A549 (cell line): ENCODE measurements at regions not wholly inside any gene's neighbourhood (a gene's known extent, or its start where the extent isn't known, plus 50 kb on each side); places are given as distances from the start of the nearest gene placed in this dataset.

Source experiments
- ATAC-seq, 2 experiments: fragments of 200-7000 bp in 1 of 2; fragments of >200 bp in 1 of 2; cut with Nextera tagmentation in 1 of 2; cut with Tn5 transposase in 1 of 2; 3 replicates each; pipeline versions ENCODE4 v1.8.0 to v1.9.1; 2018 to 2020; ENCODE audit warnings: mild to moderate bottlenecking in 1 of 2, moderate library complexity in 1 of 2
- CTCF ChIA-PET: fragments of 300-600 bp; sonication (Branson Sonifier 250); formaldehyde crosslinking; extraction: SDS; loops from one replicate; lab custom pipeline; 2021; ENCODE audit warnings: antibody characterized with exemption, inconsistent platforms; lab: Yijun Ruan, JAX
- POLR2A ChIA-PET: fragments of 350-600 bp; formaldehyde crosslinking; extraction: SDS; loops from one replicate; lab custom pipeline; 2021; ENCODE audit warnings: antibody characterized with exemption, inconsistent platforms; lab: Yijun Ruan, JAX
- DNase-seq, 2 experiments: peaks; one replicate each; pipeline versions ENCODE4 v3.0.0 to v3.0.0-alpha.2; 2011 to 2016; ENCODE audit warnings: low read depth in 1 of 2, low spot score in 1 of 2
- FAIRE-seq: peaks from 2 replicates; lab custom pipeline; 2011; peaks lifted over from hg19 to GRCh38; lab: Jason Lieb, UNC
- H3K27ac ChIP-seq, 2 experiments: fragments of >200 bp; sonication (Bioruptor Twin); formaldehyde crosslinking; 3 replicates each; pipeline ENCODE4 v1.5.1; 2016 to 2017
- H3K4me1 ChIP-seq: fragments of >200 bp; sonication (Bioruptor Twin); formaldehyde crosslinking; 3 replicates; pipeline ENCODE4 v1.6.1; 2016
- H3K4me2 ChIP-seq: fragments of >200 bp; sonication (Bioruptor Twin); formaldehyde crosslinking; 3 replicates; pipeline ENCODE4 v1.6.1; 2016
- H3K4me3 ChIP-seq: fragments of >200 bp; sonication (Bioruptor Twin); formaldehyde crosslinking; 3 replicates; pipeline ENCODE4 v1.5.1; 2016
- H3K9me3 ChIP-seq: fragments of >200 bp; sonication (Bioruptor Twin); formaldehyde crosslinking; 3 replicates; pipeline ENCODE4 v1.6.1; 2016
- BHLHE40 ChIP-seq: IDR thresholded peaks from 2 replicates; pipeline ENCODE4 v1.6.1; 2012; ENCODE audit warnings: low read depth, low read length, inconsistent platforms
- CHD2 ChIP-seq: fragments of 150-350 bp; IDR thresholded peaks from 2 replicates; pipeline ENCODE4 v1.6.1; 2014; ENCODE audit warnings: low read length; ENCODE audit not compliant: partially characterized antibody
- EHMT2 ChIP-seq: fragments of 200-600 bp; sonication (generic); IDR thresholded peaks from 2 replicates; pipeline ENCODE4 v1.6.1; 2016; ENCODE audit warnings: antibody characterized with exemption, low read depth, mild to moderate bottlenecking, moderate library complexity
- EP300 ChIP-seq, 2 experiments: fragments of >200 bp; sonication (Bioruptor Twin); formaldehyde crosslinking; IDR thresholded peaks; 2 replicates in 1 of 2; 3 replicates in 1 of 2; pipeline ENCODE4 v1.6.1; 2016 to 2017
- FOSL2 ChIP-seq, 2 experiments: fragments of 450-650 bp in 1 of 2; fragments of >200 bp in 1 of 2; sonication (Bioruptor Twin) in 1 of 2; formaldehyde crosslinking; IDR thresholded peaks; 2 replicates each; pipeline versions ENCODE4 v1.5.0 to v1.6.1; 2016 to 2020; ENCODE audit warnings: mild to moderate bottlenecking in 1 of 2, moderate library complexity in 1 of 2
- FOXS1 ChIP-seq: fragments of 250-450 bp; sonication (Bioruptor Pico); IDR thresholded peaks from 2 replicates; pipeline ENCODE4 v1.5.0; 2020; ENCODE audit warnings: mild to moderate bottlenecking, moderate library complexity
- HDAC2 ChIP-seq: fragments of 200-600 bp; sonication (generic); IDR thresholded peaks from 2 replicates; pipeline ENCODE4 v1.6.1; 2016
- HEYL ChIP-seq: fragments of 250-450 bp; sonication (Bioruptor Pico); IDR thresholded peaks from 2 replicates; pipeline ENCODE4 v1.8.0; 2021; ENCODE audit warnings: mild to moderate bottlenecking, moderate library complexity
- HOXB5 ChIP-seq: fragments of 250-450 bp; sonication (Bioruptor Pico); IDR thresholded peaks from 2 replicates; pipeline ENCODE4 v1.5.0; 2020; ENCODE audit warnings: mild to moderate bottlenecking, moderate library complexity
- JUNB ChIP-seq: fragments of >200 bp; sonication (Bioruptor Twin); formaldehyde crosslinking; IDR thresholded peaks from 2 replicates; pipeline ENCODE4 v1.6.1; 2016
- KDM1A ChIP-seq: fragments of 200-600 bp; sonication (generic); IDR thresholded peaks from 2 replicates; pipeline ENCODE4 v1.6.1; 2016; ENCODE audit warnings: low read depth, mild to moderate bottlenecking
- KDM5A ChIP-seq: fragments of 200-600 bp; sonication (generic); IDR thresholded peaks from 2 replicates; pipeline ENCODE4 v1.6.1; 2016; ENCODE audit warnings: antibody characterized with exemption, mild to moderate bottlenecking
- MAFK ChIP-seq: fragments of 450-650 bp; IDR thresholded peaks from 2 replicates; pipeline ENCODE4 v1.6.1; 2014; ENCODE audit not compliant: partially characterized antibody
- MAZ ChIP-seq: fragments of 150-350 bp; IDR thresholded peaks from 2 replicates; pipeline ENCODE4 v1.6.1; 2014; ENCODE audit warnings: antibody characterized with exemption, low read depth, low read length, borderline replicate concordance
- MYC ChIP-seq: IDR thresholded peaks from 2 replicates; pipeline ENCODE4 v1.6.1; 2012; ENCODE audit warnings: mild to moderate bottlenecking, inconsistent platforms, low read length, improper control_type of control experiment, borderline replicate concordance
- NFE2L2 ChIP-seq: fragments of 150-350 bp; conservative IDR thresholded peaks from 2 replicates; pipeline ENCODE4 v1.6.1; 2014; ENCODE audit warnings: low read length
- NR3C1 ChIP-seq: fragments of >200 bp; sonication (Bioruptor Twin); formaldehyde crosslinking; IDR thresholded peaks from 3 replicates; pipeline ENCODE4 v1.6.1; 2017
- PHF8 ChIP-seq: fragments of 200-600 bp; sonication (generic); IDR thresholded peaks from 2 replicates; pipeline ENCODE4 v1.6.1; 2016; ENCODE audit warnings: low read depth, mild to moderate bottlenecking, antibody characterized with exemption, moderate library complexity, borderline replicate concordance
- POLR2A ChIP-seq: IDR thresholded peaks from 2 replicates; pipeline ENCODE4 v1.6.1; 2012; ENCODE audit warnings: mild to moderate bottlenecking, low read length
- RAD21 ChIP-seq, 2 experiments: fragments of >200 bp in 1 of 2; sonication (Bioruptor Twin) in 1 of 2; formaldehyde crosslinking in 1 of 2; IDR thresholded peaks in 1 of 2; conservative IDR thresholded peaks in 1 of 2; 2 replicates in 1 of 2; 3 replicates in 1 of 2; pipeline ENCODE4 v1.6.1; 2012 to 2018; ENCODE audit warnings: inconsistent platforms in 1 of 2
- RNF2 ChIP-seq: fragments of 200-600 bp; sonication (generic); IDR thresholded peaks from 2 replicates; pipeline ENCODE4 v1.6.1; 2016; ENCODE audit warnings: low read depth, mild to moderate bottlenecking, antibody characterized with exemption, moderate library complexity, borderline replicate concordance
- SREBF2 ChIP-seq: fragments of 450-650 bp; IDR thresholded peaks from 2 replicates; pipeline ENCODE4 v1.6.1; 2014; ENCODE audit warnings: mild to moderate bottlenecking, moderate library complexity
- TP53 ChIP-seq: fragments of 250-450 bp; sonication (Bioruptor Pico); IDR thresholded peaks from 2 replicates; pipeline ENCODE4 v1.5.0; 2021; ENCODE audit warnings: mild to moderate bottlenecking, moderate library complexity
- ZC3H11A ChIP-seq: fragments of 450-650 bp; IDR thresholded peaks from 2 replicates; pipeline ENCODE4 v1.6.1; 2014; ENCODE audit warnings: antibody characterized with exemption, mild to moderate bottlenecking
- ZFP36 ChIP-seq: fragments of 450-650 bp; IDR thresholded peaks from 2 replicates; pipeline ENCODE4 v1.6.1; 2014; ENCODE audit warnings: borderline replicate concordance; ENCODE audit not compliant: partially characterized antibody
- ZNF302 ChIP-seq: fragments of 250-450 bp; sonication (Bioruptor Pico); IDR thresholded peaks from 2 replicates; pipeline ENCODE4 v1.9.0; 2021; ENCODE audit warnings: inconsistent platforms, mild to moderate bottlenecking, moderate library complexity
- ZSCAN20 ChIP-seq: fragments of 250-450 bp; sonication (Bioruptor Pico); IDR thresholded peaks from 2 replicates; pipeline ENCODE4 v1.8.0; 2022; ENCODE audit warnings: mild to moderate bottlenecking, moderate library complexity
- WGBS: methylation state at CpG from one replicate; pipeline ENCODE4 v1.1.6; 2017; ENCODE audit errors: missing lambda C conversion rate; 5-methylcytosine and 5-hydroxymethylcytosine counted together
- TF ChIP-seq, protein P1 (sequence below): fragments of 450-650 bp; IDR thresholded peaks from 2 replicates; pipeline ENCODE4 v1.6.1; 2014; ENCODE audit warnings: antibody characterized with exemption
- TF ChIP-seq, protein P2 (sequence below): fragments of >200 bp; sonication (Bioruptor Twin); formaldehyde crosslinking; IDR thresholded peaks from 3 replicates; pipeline ENCODE4 v1.6.1; 2016
- TF ChIP-seq, protein P3 (sequence below): fragments of 150-350 bp; IDR thresholded peaks from 2 replicates; pipeline ENCODE4 v1.6.1; 2014; ENCODE audit warnings: low read depth, mild to moderate bottlenecking, low read length
- TF ChIP-seq, protein P4 (sequence below): IDR thresholded peaks from 2 replicates; pipeline ENCODE4 v1.6.1; 2012; ENCODE audit warnings: low read depth, borderline replicate concordance
- TF ChIP-seq, protein P5 (sequence below): fragments of >200 bp; sonication (Bioruptor Twin); formaldehyde crosslinking; IDR thresholded peaks from 3 replicates; pipeline ENCODE4 v1.5.1; 2016

DNA sequence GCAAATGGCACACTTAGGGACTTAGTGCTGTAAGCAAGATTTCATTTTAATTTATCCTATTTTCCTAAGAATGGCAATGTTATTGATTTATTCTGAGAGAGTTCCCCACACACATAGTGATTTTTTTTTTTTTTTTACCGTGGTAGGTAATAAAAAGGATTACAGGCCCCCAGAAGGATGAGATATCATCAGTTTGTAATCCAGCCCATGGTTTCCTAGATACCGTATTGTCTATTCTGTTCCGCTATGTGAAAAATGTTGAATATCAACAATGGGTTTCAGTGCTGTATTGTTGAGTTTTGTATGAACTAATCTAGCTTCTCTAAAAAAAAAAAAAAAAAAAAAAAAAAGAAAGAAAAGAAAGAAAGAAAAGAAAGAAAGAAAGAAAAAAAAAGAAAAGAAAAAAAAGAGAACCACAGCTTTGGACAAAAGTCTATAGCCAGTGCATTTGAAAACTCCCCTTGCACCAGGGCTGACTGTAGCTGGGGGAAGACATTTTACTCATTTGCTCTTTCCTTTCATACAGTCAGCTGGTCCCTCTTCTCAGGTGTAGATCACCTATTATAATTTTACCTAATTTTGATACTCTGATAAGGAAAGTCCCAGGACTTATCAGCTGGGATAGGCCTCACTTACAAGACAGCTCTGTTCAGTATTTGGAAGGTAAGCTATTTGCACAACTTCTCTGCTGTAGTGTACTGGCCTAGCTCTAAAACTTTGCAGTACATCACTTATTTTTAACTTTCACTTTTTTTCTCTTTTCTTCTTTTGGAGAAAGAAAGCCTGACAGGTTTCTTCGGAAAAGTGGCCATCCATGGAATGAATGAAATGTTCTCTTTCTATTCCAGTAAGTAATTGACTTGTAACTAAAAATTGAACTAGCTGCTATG lies 101.4 kb upstream of the SOX2 start:
- POLR2A ChIA-PET: no interaction called here
- DNase-seq (no peak), FAIRE-seq (no peak), ATAC-seq (no peak)
- Histone ChIP-seq H3K9me3 (no peaks in the 10 kb centered on the region), H3K27ac (no peak overlapping the region), H3K4me3 (no peak overlapping the region), H3K4me1 (no peaks in the 10 kb centered on the region), H3K4me2 (no peak overlapping the region)
- CTCF ChIA-PET: no interaction called here
- TF ChIP-seq MYC (no peak), ZFP36 (no peak), POLR2A (no peak), RNF2 (no peak), HEYL (CRISPR knock-in tag) (no peak), NR3C1 (no peak), ZC3H11A (no peak), JUNB (no peak), EP300 (IDR thresholded peaks at IDR 0.05) (no peak), ZSCAN20 (CRISPR knock-in tag) (no peak), FOXS1 (CRISPR knock-in tag) (no peak), HDAC2 (no peak), HOXB5 (CRISPR knock-in tag) (no peak), MAZ (no peak)
- 57% methylated on average over 4 of the region's 4 CpGs for WGBS

DNA sequence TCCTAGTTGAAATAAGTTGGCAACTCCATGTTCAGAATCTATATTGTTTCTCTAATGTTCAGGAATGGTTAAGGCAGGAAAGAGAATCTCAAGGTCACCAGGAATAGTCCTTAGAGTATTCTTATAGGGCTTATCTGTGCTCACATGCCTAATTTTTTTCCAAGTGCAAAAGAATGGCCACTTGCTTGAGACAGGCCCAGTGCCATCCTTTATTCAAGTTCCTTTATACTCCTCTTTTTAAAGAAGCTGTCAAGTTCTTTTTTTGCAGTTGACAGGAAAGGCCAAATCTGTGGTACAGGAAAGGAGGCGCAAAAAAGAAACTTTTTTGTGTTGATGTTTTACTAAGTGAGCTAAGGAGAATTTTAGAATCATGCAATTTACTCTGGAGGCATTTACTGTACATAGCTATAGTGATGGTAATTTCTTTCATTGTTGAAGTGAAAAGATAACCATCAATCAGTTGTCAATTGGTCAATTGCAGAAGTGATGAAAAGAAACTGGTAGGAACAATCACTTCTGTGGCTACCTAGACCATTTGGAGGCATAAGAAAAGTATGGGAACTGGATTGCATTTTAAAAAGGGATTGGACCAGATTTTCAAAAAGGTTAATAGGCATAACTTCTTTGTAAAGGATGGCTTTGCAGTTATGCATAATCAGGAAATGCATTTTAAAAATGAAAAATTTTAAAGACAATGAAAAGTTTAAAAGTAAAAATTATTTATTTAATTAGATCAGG lies 102.5 kb upstream of the SOX2 start:
- WGBS: 83% methylated on average over 1 of the region's 1 CpG
- no peaks in the 10 kb centered on the region for H3K9me3 ChIP-seq
- H3K27ac ChIP-seq: no peak overlapping the region
- no peak for ATAC-seq
- ChIA-PET POLR2A (no interaction called here), CTCF (interaction anchor here (0.6 kb wide), 1 partner anchor 26 kb away, joined by 3 read pairs; no protein-coding TSS in a partner anchor)
- TF ChIP-seq, protein P1, sequence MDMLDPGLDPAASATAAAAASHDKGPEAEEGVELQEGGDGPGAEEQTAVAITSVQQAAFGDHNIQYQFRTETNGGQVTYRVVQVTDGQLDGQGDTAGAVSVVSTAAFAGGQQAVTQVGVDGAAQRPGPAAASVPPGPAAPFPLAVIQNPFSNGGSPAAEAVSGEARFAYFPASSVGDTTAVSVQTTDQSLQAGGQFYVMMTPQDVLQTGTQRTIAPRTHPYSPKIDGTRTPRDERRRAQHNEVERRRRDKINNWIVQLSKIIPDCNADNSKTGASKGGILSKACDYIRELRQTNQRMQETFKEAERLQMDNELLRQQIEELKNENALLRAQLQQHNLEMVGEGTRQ: no peak
- TF ChIP-seq, protein P2, sequence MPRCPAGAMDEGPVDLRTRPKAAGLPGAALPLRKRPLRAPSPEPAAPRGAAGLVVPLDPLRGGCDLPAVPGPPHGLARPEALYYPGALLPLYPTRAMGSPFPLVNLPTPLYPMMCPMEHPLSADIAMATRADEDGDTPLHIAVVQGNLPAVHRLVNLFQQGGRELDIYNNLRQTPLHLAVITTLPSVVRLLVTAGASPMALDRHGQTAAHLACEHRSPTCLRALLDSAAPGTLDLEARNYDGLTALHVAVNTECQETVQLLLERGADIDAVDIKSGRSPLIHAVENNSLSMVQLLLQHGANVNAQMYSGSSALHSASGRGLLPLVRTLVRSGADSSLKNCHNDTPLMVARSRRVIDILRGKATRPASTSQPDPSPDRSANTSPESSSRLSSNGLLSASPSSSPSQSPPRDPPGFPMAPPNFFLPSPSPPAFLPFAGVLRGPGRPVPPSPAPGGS: no peak
- TF ChIP-seq FOSL2 (IDR thresholded peaks at IDR 0.05) (no peak), FOSL2 (CRISPR knock-in tag; IDR thresholded peaks at IDR 0.05) (no peak), CHD2 (no peak), RAD21 (conservative IDR thresholded peaks at IDR 0.05 in 1 of 2, IDR thresholded peaks at IDR 0.05 in 1 of 2) (no peak), BHLHE40 (no peak), KDM5A (no peak), MAFK (no peak), EHMT2 (no peak), MAZ (no peak), NFE2L2 (no peak), TP53 (CRISPR knock-in tag) (no peak), SREBF2 (no peak), KDM1A (no peak), ZNF302 (CRISPR knock-in tag) (no peak), PHF8 (no peak)
- TF ChIP-seq, protein P3, sequence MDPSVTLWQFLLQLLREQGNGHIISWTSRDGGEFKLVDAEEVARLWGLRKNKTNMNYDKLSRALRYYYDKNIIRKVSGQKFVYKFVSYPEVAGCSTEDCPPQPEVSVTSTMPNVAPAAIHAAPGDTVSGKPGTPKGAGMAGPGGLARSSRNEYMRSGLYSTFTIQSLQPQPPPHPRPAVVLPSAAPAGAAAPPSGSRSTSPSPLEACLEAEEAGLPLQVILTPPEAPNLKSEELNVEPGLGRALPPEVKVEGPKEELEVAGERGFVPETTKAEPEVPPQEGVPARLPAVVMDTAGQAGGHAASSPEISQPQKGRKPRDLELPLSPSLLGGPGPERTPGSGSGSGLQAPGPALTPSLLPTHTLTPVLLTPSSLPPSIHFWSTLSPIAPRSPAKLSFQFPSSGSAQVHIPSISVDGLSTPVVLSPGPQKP: no peak
- TF ChIP-seq, protein P4, sequence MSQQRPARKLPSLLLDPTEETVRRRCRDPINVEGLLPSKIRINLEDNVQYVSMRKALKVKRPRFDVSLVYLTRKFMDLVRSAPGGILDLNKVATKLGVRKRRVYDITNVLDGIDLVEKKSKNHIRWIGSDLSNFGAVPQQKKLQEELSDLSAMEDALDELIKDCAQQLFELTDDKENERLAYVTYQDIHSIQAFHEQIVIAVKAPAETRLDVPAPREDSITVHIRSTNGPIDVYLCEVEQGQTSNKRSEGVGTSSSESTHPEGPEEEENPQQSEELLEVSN: no peak
- TF ChIP-seq, protein P5, sequence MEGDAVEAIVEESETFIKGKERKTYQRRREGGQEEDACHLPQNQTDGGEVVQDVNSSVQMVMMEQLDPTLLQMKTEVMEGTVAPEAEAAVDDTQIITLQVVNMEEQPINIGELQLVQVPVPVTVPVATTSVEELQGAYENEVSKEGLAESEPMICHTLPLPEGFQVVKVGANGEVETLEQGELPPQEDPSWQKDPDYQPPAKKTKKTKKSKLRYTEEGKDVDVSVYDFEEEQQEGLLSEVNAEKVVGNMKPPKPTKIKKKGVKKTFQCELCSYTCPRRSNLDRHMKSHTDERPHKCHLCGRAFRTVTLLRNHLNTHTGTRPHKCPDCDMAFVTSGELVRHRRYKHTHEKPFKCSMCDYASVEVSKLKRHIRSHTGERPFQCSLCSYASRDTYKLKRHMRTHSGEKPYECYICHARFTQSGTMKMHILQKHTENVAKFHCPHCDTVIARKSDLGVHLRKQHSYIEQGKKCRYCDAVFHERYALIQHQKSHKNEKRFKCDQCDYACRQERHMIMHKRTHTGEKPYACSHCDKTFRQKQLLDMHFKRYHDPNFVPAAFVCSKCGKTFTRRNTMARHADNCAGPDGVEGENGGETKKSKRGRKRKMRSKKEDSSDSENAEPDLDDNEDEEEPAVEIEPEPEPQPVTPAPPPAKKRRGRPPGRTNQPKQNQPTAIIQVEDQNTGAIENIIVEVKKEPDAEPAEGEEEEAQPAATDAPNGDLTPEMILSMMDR: no peak
- FAIRE-seq: no peak
- no peak overlapping the region for H3K4me3 ChIP-seq
- no peak for DNase-seq
- no peaks in the 10 kb centered on the region for H3K4me1 ChIP-seq
- no peak overlapping the region for H3K4me2 ChIP-seq
